ENCODE measurements at regions not wholly inside any gene's neighbourhood (a gene's known extent, or its start where the extent isn't known, plus 50 kb on each side); places are given as distances from the start of the nearest gene placed in this dataset.

GRCh38 chr1:5660141-5660935 lies 331.9 kb downstream of the NPHP4 start:
- no peak for DNase-seq (ENCODE audit: low spot score)

- no peak for DNase-seq (ENCODE audit: low spot score)
Observed at GRCh38 chr1:5659606-5660005, 332.6 kb downstream of the NPHP4 start.

- no peak for DNase-seq (ENCODE audit: low spot score)
Observed at GRCh38 chr1:5658340-5659316, 333.6 kb downstream of the NPHP4 start.

GRCh38 chr1:5651964-5652821 lies 340.0 kb downstream of the NPHP4 start:
- DNase-seq (ENCODE audit: low spot score) = no peak

GRCh38 chr1:5651473-5651872 lies 340.8 kb downstream of the NPHP4 start:
- no peak for DNase-seq (ENCODE audit: low spot score)

GRCh38 chr1:5651027-5651410 lies 341.2 kb downstream of the NPHP4 start:
- DNase-seq (ENCODE audit: low spot score) = no peak

- no peak for DNase-seq (ENCODE audit: low spot score)
Observed at GRCh38 chr1:5650283-5651026, 341.8 kb downstream of the NPHP4 start.

- DNase-seq (ENCODE audit: low spot score) = no peak
Observed at GRCh38 chr1:5649795-5650194, 342.4 kb downstream of the NPHP4 start.

GRCh38 chr1:5649166-5649551 lies 343.1 kb downstream of the NPHP4 start:
- DNase-seq (ENCODE audit: low spot score) = no peak

GRCh38 chr1:5648410-5649165 lies 343.6 kb downstream of the NPHP4 start:
- DNase-seq (ENCODE audit: low spot score) = no peak

GRCh38 chr1:5647234-5647633 lies 345.0 kb downstream of the NPHP4 start:
- DNase-seq (ENCODE audit: low spot score) = no peak

GRCh38 chr1:5646486-5647149 lies 345.6 kb downstream of the NPHP4 start:
- DNase-seq (ENCODE audit: low spot score) = no peak

GRCh38 chr1:5645929-5646328 lies 346.3 kb downstream of the NPHP4 start:
- no peak for DNase-seq (ENCODE audit: low spot score)

- DNase-seq (ENCODE audit: low spot score) = no peak
Observed at GRCh38 chr1:5645135-5645399, 347.2 kb downstream of the NPHP4 start.

- no peak for DNase-seq (ENCODE audit: low spot score)
Observed at GRCh38 chr1:5644281-5645134, 347.7 kb downstream of the NPHP4 start.

- DNase-seq (ENCODE audit: low spot score) = no peak
Observed at GRCh38 chr1:5643360-5644107, 348.7 kb downstream of the NPHP4 start.

- no peak for DNase-seq (ENCODE audit: low spot score)
Observed at GRCh38 chr1:5640845-5641244, 351.4 kb downstream of the NPHP4 start.

- DNase-seq (ENCODE audit: low spot score) = no peak
Observed at GRCh38 chr1:5639106-5639722, 353.0 kb downstream of the NPHP4 start.
